ENCODE measurements at regions not wholly inside any gene's neighbourhood (a gene's known extent, or its start where the extent isn't known, plus 50 kb on each side); places are given as distances from the start of the nearest gene placed in this dataset.

DNA sequence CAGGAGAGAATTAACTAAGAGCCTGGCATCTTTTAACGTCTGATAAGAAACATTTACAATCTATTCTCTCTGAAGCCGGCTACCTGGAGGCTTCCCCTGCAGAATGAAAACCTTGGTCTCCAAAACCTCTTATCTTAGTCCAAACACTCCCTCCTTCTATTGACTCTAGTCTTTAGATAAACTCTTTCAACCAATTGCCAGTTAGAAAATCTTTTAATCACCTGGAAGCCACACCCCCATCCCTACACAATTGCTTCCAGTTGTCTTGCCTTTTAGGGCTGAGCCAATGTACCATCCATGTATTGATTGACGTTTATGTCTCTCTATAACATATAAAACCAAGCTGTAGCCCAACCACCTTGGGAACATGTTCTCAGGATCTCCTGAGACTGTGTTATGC is 1343.1 kb upstream of the C9orf72 start:
- TF ChIP-seq, protein P1, sequence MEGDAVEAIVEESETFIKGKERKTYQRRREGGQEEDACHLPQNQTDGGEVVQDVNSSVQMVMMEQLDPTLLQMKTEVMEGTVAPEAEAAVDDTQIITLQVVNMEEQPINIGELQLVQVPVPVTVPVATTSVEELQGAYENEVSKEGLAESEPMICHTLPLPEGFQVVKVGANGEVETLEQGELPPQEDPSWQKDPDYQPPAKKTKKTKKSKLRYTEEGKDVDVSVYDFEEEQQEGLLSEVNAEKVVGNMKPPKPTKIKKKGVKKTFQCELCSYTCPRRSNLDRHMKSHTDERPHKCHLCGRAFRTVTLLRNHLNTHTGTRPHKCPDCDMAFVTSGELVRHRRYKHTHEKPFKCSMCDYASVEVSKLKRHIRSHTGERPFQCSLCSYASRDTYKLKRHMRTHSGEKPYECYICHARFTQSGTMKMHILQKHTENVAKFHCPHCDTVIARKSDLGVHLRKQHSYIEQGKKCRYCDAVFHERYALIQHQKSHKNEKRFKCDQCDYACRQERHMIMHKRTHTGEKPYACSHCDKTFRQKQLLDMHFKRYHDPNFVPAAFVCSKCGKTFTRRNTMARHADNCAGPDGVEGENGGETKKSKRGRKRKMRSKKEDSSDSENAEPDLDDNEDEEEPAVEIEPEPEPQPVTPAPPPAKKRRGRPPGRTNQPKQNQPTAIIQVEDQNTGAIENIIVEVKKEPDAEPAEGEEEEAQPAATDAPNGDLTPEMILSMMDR (conservative IDR thresholded peaks at IDR 0.05) = no peak
- TF ChIP-seq EZH2 (IDR thresholded peaks at IDR 0.05; ENCODE audit: low read depth) = no peak
- Histone ChIP-seq H3K36me3 (ENCODE audit: low read depth) (no peaks in the 10 kb centered on the region), H3K27ac (peak overlapping the region; percentile 68), H3K9me3 (ENCODE audit: insufficient read depth, low read depth) (no peaks in the 10 kb centered on the region), H3K4me3 (no peak overlapping the region), H2AFZ (no peak overlapping the region), H3K27me3 (ENCODE audit: insufficient read depth, low read depth) (no peaks in the 10 kb centered on the region), H3K79me2 (ENCODE audit: low read depth) (no peaks in the 10 kb centered on the region), H3K4me2 (no peak overlapping the region), H3K4me1 (replicated peaks; ENCODE audit: insufficient read depth) (peaks cover 9% of the 10 kb centered on the region), H4K20me1 (ENCODE audit: insufficient read depth) (no peaks in the 10 kb centered on the region), H3F3A (ENCODE audit: insufficient read depth, low read depth) (no peaks in the 10 kb centered on the region), H3K9me2 (ENCODE audit: insufficient read depth) (no peaks in the 10 kb centered on the region)
- BruUV-seq (replicated peaks) = no TSS peak
- ChIA-PET CTCF (no interaction called here), POLR2A (ENCODE audit: unreplicated experiment) (no interaction called here)
- intact Hi-C loops (cut with micrococcal nuclease; ENCODE audit: unreplicated experiment) = no loop called here
- DNase-seq = no peak

DNA sequence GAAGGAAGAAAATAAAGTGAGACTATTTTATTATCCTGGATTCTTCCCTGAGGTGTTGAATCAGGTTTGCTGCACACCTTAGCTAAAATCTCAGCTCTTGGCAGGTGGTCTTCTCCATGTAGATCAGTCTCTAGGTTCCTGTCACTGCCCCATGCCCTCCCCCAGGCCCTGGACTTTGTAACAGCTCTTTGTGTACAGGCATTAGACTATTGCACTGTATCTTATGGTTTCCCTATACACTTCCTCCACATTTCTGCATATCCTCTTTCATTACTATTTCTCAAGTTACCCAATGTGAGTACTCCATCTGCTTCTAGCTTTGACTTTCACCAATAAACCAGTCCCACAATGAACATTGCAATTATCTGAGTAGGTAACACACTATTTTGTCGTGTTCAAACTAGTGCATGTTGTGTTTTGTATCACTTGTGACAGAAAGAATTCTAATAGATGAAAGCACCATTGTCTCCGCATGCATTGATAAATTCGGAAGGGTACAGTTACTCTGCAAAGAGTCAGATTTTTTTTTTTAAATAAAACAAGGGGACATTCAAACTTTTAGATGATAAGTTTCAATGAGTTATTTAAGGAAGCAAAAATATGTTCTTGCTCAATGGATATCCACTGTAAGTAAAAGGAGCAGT is 1348.7 kb upstream of the C9orf72 start:
- Histone ChIP-seq H2AFZ (no peak overlapping the region), H3K27me3 (ENCODE audit: insufficient read depth, low read depth) (no peaks in the 10 kb centered on the region), H3K4me1 (replicated peaks; ENCODE audit: insufficient read depth) (no peaks in the 10 kb centered on the region), H3K9me2 (ENCODE audit: insufficient read depth) (no peaks in the 10 kb centered on the region), H3K27ac (no peak overlapping the region), H3K4me3 (no peak overlapping the region), H3K4me2 (no peak overlapping the region), H4K20me1 (ENCODE audit: insufficient read depth) (no peaks in the 10 kb centered on the region), H3K36me3 (ENCODE audit: low read depth) (no peaks in the 10 kb centered on the region), H3K9me3 (ENCODE audit: insufficient read depth, low read depth) (no peaks in the 10 kb centered on the region), H3F3A (ENCODE audit: insufficient read depth, low read depth) (no peaks in the 10 kb centered on the region), H3K79me2 (ENCODE audit: low read depth) (no peaks in the 10 kb centered on the region)
- ChIA-PET POLR2A (ENCODE audit: unreplicated experiment) (no interaction called here), CTCF (no interaction called here)
- DNase-seq = no peak
- no TSS peak for BruUV-seq (replicated peaks)
- intact Hi-C loops (cut with micrococcal nuclease; ENCODE audit: unreplicated experiment) = no loop called here
- TF ChIP-seq, protein P1 (conservative IDR thresholded peaks at IDR 0.05) = no peak
- TF ChIP-seq EZH2 (IDR thresholded peaks at IDR 0.05; ENCODE audit: low read depth) = no peak

DNA sequence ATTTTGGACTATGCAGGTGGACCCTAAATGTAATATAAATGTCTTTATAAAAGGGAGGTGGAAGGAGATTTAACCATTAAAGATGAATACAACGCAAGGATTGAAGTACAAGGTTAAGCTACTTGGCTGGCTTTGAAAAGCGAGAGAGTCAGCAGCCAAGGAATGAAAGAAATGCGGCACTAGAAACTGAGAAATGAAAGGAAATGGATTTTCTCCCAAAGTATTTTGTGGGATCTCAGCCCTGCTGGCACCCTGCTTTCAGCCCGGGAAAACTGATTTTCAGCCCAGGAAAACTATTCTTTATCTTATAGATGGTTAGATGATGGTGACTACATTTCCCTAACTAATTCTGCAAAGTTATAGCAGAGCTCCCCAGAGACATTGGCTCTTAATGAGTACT is 1349.6 kb upstream of the C9orf72 start:
- H3K36me3 ChIP-seq (ENCODE audit: low read depth) = no peaks in the 10 kb centered on the region
- no peak for DNase-seq
- no peaks in the 10 kb centered on the region for H3K27me3 ChIP-seq (ENCODE audit: insufficient read depth, low read depth)
- no peak overlapping the region for H2AFZ ChIP-seq
- no peaks in the 10 kb centered on the region for H3K79me2 ChIP-seq (ENCODE audit: low read depth)
- ChIA-PET POLR2A (ENCODE audit: unreplicated experiment) (no interaction called here), CTCF (no interaction called here)
- H4K20me1 ChIP-seq (ENCODE audit: insufficient read depth) = no peaks in the 10 kb centered on the region
- no peak overlapping the region for H3K4me2 ChIP-seq
- no peak overlapping the region for H3K27ac ChIP-seq
- intact Hi-C loops (cut with micrococcal nuclease; ENCODE audit: unreplicated experiment) = no loop called here
- no peaks in the 10 kb centered on the region for H3F3A ChIP-seq (ENCODE audit: insufficient read depth, low read depth)
- no peaks in the 10 kb centered on the region for H3K9me3 ChIP-seq (ENCODE audit: insufficient read depth, low read depth)
- BruUV-seq (replicated peaks) = no TSS peak
- no peak for TF ChIP-seq EZH2 (IDR thresholded peaks at IDR 0.05; ENCODE audit: low read depth)
- TF ChIP-seq, protein P1 (conservative IDR thresholded peaks at IDR 0.05) = no peak
- no peak overlapping the region for H3K4me3 ChIP-seq
- H3K4me1 ChIP-seq (replicated peaks; ENCODE audit: insufficient read depth) = no peaks in the 10 kb centered on the region; the same call in 1 of the 2 replicates
- H3K9me2 ChIP-seq (ENCODE audit: insufficient read depth) = no peaks in the 10 kb centered on the region

Measured in PC-9 (cell line).